ENCODE measurements at regions not wholly inside any gene's neighbourhood (a gene's known extent, or its start where the extent isn't known, plus 50 kb on each side); places are given as distances from the start of the nearest gene placed in this dataset.

GRCh38 chr1:60152891-60153290 is 79.3 kb upstream of the C1orf87 start (continued):
- TF ChIP-seq CHD7 (IDR thresholded peaks at IDR 0.05; ENCODE audit: insufficient replicate concordance, low read length) (no peak), SP1 (IDR thresholded peaks at IDR 0.05; ENCODE audit: low read depth, low read length) (no peak), RNF2 (IDR thresholded peaks at IDR 0.05; ENCODE audit: borderline replicate concordance, low read depth, low read length, missing control alignments, poor library complexity, severe bottlenecking) (no peak), SIX5 (IDR thresholded peaks at IDR 0.05; ENCODE audit: low read depth, low read length) (no peak), TEAD4 (IDR thresholded peaks at IDR 0.05; ENCODE audit: low read depth, low read length) (no peak), ATF3 (IDR thresholded peaks at IDR 0.05; ENCODE audit: insufficient read depth, low read depth, low read length) (no peak), CTCF (IDR thresholded peaks at IDR 0.05; ENCODE audit: control extremely low read depth in 1 of 3, insufficient read depth in 1 of 3, low read depth in 1 of 3, low read length in 3 of 3) (no peak), CEBPB (IDR thresholded peaks at IDR 0.05; ENCODE audit: low read depth, low read length) (no peak), CHD2 (IDR thresholded peaks at IDR 0.05; ENCODE audit: low read length) (no peak)
